Kidney (tissue), 13 donors: ENCODE measurements at regions not wholly inside any gene's neighbourhood (a gene's known extent, or its start where the extent isn't known, plus 50 kb on each side); places are given as distances from the start of the nearest gene placed in this dataset.

Experiments used
- DNase-seq, 5 donors: peaks; one replicate each; pipeline ENCODE4 v3.0.0-alpha.2; 2013 to 2020
- FAIRE-seq: peaks from 2 replicates; lab custom pipeline; 2012; peaks lifted over from hg19 to GRCh38; lab: Jason Lieb, UNC
- H3K27ac ChIP-seq, 2 donors: one replicate each; pipeline ENCODE4 v1.7.0; 2013; ENCODE audit warnings: low read depth in 2 of 2, low read length in 2 of 2, inconsistent platforms in 1 of 2
- H3K27me3 ChIP-seq: one replicate; pipeline ENCODE4 v1.7.1; 2013; ENCODE audit warnings: low read length, inconsistent platforms; ENCODE audit not compliant: control insufficient read depth, insufficient read depth
- H3K36me3 ChIP-seq, 3 donors: one replicate each; pipeline versions ENCODE4 v1.7.0 to v1.7.1; 2013; ENCODE audit warnings: low read length in 3 of 3, control low read depth in 1 of 3, inconsistent platforms in 1 of 3; ENCODE audit not compliant: insufficient read depth in 3 of 3, control insufficient read depth in 2 of 3
- H3K4me1 ChIP-seq, 3 donors: one replicate each; pipeline versions ENCODE4 v1.7.0 to v1.7.1; 2013; ENCODE audit warnings: low read length in 3 of 3, inconsistent platforms in 1 of 3, low read depth in 1 of 3; ENCODE audit not compliant: control insufficient read depth in 2 of 3, insufficient read depth in 2 of 3
- H3K4me3 ChIP-seq, 3 donors: one replicate each; pipeline versions ENCODE4 v1.7.0 to v1.8.1; 2013; ENCODE audit warnings: low read length in 3 of 3, control low read depth in 1 of 3, inconsistent platforms in 1 of 3
- H3K9ac ChIP-seq, 3 donors: one replicate each; pipeline versions ENCODE4 v1.7.0 to v1.7.1; 2013; ENCODE audit warnings: low read length in 3 of 3, control low read depth in 1 of 3, inconsistent platforms in 1 of 3
- H3K9me3 ChIP-seq, 3 donors: one replicate each; pipeline versions ENCODE4 v1.7.0 to v1.7.1; 2013; ENCODE audit warnings: low read length in 3 of 3, control low read depth in 1 of 3, inconsistent platforms in 1 of 3; ENCODE audit not compliant: control insufficient read depth in 2 of 3, insufficient read depth in 1 of 3
- CTCF ChIP-seq: IDR thresholded peaks from 3 replicates; pipeline ENCODE4 v1.5.1; 2012; ENCODE audit warnings: mild to moderate bottlenecking, moderate library complexity, borderline replicate concordance; ENCODE audit not compliant: insufficient read depth; ENCODE audit errors: extremely low read depth
- intact Hi-C: fragments of 100-400 bp; cut with DNase I; formaldehyde crosslinking; loops from one replicate; pipeline ENCODE4 v1.11.1; 2022
- donor health status: control.
- donor health status: control.
- donor health status: control.
- donor health status: control.
- donor health status: control.
- donor health status: DM: yes; HTN: yes; CAD: no.
- donor health status: Normal renal cell carcinoma (clear cell type).

- Histone ChIP-seq H3K27ac (no peak overlapping the region), H3K36me3 (no peaks in the 10 kb centered on the region), H3K9me3 (no peaks in the 10 kb centered on the region), H3K9ac (no peak overlapping the region), H3K4me3 (no peak overlapping the region), H3K4me1 (no peaks in the 10 kb centered on the region), H3K27me3 (no peaks in the 10 kb centered on the region)
- TF ChIP-seq CTCF, result no peak
- FAIRE-seq, result no peak
- DNase-seq, result no peak
- intact Hi-C loops, result no loop called here
Measured at GRCh38 chr20:11130554-11131166, 456.9 kb upstream of the JAG1 start.

GRCh38 chr20:11132819-11133415 lies 459.1 kb upstream of the JAG1 start:
- FAIRE-seq, result no peak
- no peaks in the 10 kb centered on the region for H3K36me3 ChIP-seq

GRCh38 chr20:11136691-11137090 lies 462.9 kb upstream of the JAG1 start:
- no peaks in the 10 kb centered on the region for H3K9me3 ChIP-seq
- no peak for TF ChIP-seq CTCF
- no peaks in the 10 kb centered on the region for H3K4me1 ChIP-seq
- H3K36me3 ChIP-seq, result no peaks in the 10 kb centered on the region
- no peak overlapping the region for H3K4me3 ChIP-seq
- intact Hi-C loops, result no loop called here
- no peak for FAIRE-seq
- DNase-seq, result peak in 2 of 5 donors; percentile 19 to 35
- H3K9ac ChIP-seq, result no peak overlapping the region
- no peak overlapping the region for H3K27ac ChIP-seq
- no peaks in the 10 kb centered on the region for H3K27me3 ChIP-seq

More at GRCh38 chr20:11132819-11133415, 459.1 kb upstream of the JAG1 start:
- Histone ChIP-seq H3K4me1 (no peaks in the 10 kb centered on the region), H3K9me3 (no peaks in the 10 kb centered on the region), H3K9ac (no peak overlapping the region), H3K27me3 (no peaks in the 10 kb centered on the region), H3K4me3 (no peak overlapping the region), H3K27ac (no peak overlapping the region)
- DNase-seq, result no peak
- TF ChIP-seq CTCF, result no peak
- intact Hi-C loops, result no loop called here
